Ishikawa (cell line): ENCODE measurements at regions not wholly inside any gene's neighbourhood (a gene's known extent, or its start where the extent isn't known, plus 50 kb on each side); places are given as distances from the start of the nearest gene placed in this dataset.

Source experiments
- EP300 ChIP-seq: IDR thresholded peaks from 2 replicates; pipeline ENCODE4 v1.6.1; 2012; ENCODE audit warnings: borderline replicate concordance
- FOXM1 ChIP-seq: IDR thresholded peaks from 2 replicates; pipeline ENCODE4 v1.6.1; 2012; ENCODE audit warnings: low read depth, borderline replicate concordance
- RAD21 ChIP-seq: IDR thresholded peaks from 2 replicates; pipeline ENCODE4 v1.6.1; 2012; ENCODE audit warnings: low read depth

DNA sequence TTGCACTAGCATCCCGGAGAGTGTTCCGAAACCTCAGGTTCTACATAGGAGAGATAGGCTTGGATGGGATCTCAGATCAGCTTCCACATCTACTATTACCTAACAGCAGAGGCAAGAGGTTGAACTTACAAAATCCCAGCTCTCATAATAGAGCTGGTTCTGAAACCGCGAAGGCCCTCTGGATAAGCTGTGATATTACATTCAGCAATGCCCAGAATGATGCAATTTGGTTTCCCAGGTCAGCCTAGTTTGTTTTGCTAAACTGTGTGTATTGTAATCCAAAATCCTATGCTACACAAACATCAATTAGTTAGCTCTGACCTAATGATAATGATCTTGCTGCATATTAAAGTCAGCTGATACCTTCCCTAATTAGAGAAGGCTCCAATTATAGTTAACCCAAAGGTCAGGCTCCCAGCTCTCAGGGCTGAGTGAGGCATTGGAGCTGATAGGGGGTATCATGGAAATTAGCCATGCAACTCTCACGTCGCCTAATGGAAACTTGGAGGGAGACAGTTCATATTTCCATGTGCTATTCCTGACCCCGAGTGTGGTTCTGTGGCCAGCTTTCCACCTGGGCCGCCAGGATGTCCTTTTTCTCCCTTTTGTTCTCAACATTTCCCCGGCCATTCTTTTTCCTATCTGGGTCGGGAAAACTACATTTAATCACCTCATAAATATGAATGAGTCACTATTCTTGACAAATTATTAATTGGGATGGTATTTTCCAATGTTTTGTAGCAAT is 278.4 kb upstream of the IRX1 start:
- TF ChIP-seq RAD21 (no peak), EP300 (no peak), FOXM1 (no peak)
